ENCODE measurements at regions not wholly inside any gene's neighbourhood (a gene's known extent, or its start where the extent isn't known, plus 50 kb on each side); places are given as distances from the start of the nearest gene placed in this dataset.

DNA sequence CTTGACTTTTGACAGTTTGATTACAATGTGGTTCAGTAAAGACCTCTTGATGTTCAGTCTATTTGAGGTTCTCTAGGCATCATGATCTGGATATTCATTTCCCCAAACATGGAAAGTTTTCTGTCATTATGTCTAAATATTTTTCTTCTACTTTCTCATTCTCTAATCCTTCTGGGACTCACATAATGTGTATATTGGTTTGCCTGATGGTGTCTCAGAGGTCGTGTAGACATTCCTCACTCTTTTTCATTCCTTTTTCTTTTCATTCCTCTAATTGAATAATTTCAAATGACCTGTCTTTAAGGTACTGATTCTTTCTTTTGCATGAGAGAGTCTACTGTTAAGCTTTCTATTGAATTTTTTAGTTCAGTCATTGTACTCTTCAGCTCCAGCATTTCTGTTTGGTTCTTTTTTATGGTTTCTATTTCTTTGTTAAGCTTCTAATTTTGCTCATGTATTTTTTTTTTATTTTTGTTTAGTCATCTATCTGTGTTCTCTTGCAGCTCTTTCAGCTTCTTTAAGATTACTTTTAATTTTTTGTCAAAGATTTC, 158.4 kb downstream of the GDAP2 start:
- WGBS, 2 experiments (ENCODE audit: insufficient coverage in 1 of 2, insufficient read length in 1 of 2), result 50 to 100% methylated on average over 1 of the region's 1 CpG
- TF ChIP-seq, protein P1, sequence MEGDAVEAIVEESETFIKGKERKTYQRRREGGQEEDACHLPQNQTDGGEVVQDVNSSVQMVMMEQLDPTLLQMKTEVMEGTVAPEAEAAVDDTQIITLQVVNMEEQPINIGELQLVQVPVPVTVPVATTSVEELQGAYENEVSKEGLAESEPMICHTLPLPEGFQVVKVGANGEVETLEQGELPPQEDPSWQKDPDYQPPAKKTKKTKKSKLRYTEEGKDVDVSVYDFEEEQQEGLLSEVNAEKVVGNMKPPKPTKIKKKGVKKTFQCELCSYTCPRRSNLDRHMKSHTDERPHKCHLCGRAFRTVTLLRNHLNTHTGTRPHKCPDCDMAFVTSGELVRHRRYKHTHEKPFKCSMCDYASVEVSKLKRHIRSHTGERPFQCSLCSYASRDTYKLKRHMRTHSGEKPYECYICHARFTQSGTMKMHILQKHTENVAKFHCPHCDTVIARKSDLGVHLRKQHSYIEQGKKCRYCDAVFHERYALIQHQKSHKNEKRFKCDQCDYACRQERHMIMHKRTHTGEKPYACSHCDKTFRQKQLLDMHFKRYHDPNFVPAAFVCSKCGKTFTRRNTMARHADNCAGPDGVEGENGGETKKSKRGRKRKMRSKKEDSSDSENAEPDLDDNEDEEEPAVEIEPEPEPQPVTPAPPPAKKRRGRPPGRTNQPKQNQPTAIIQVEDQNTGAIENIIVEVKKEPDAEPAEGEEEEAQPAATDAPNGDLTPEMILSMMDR (conservative IDR thresholded peaks at IDR 0.05), result no peak
- no peaks in the 10 kb centered on the region for H3K4me1 Mint-ChIP-seq
- Histone ChIP-seq H3K4me1 (ENCODE audit: control insufficient read depth, insufficient read depth, low read length) (no peaks in the 10 kb centered on the region), H3K27me3 (ENCODE audit: control insufficient read depth, insufficient read depth, low read length, poor library complexity, severe bottlenecking) (no peaks in the 10 kb centered on the region), H3K9ac (ENCODE audit: extremely low read depth, low read length, poor library complexity, severe bottlenecking) (no peak overlapping the region), H3K4me3 (ENCODE audit: low read length) (no peak overlapping the region), H3K27ac (ENCODE audit: low read depth, low read length) (no peak overlapping the region), H3K36me3 (ENCODE audit: control insufficient read depth, insufficient read depth, low read length) (no peaks in the 10 kb centered on the region), H3K9me3 (ENCODE audit: control insufficient read depth, low read length) (peaks cover 28% of the 10 kb centered on the region)
- no peak overlapping the region for H3K27ac Mint-ChIP-seq
- no peak for DNase-seq
- peaks cover 38% of the 10 kb centered on the region for H3K9me3 Mint-ChIP-seq
- H3K36me3 Mint-ChIP-seq (ENCODE audit: low read depth), result no peaks in the 10 kb centered on the region
- peaks cover 15% of the 10 kb centered on the region for H3K27me3 Mint-ChIP-seq (ENCODE audit: insufficient read depth)
- H3K4me3 Mint-ChIP-seq, result no peak overlapping the region

DNA sequence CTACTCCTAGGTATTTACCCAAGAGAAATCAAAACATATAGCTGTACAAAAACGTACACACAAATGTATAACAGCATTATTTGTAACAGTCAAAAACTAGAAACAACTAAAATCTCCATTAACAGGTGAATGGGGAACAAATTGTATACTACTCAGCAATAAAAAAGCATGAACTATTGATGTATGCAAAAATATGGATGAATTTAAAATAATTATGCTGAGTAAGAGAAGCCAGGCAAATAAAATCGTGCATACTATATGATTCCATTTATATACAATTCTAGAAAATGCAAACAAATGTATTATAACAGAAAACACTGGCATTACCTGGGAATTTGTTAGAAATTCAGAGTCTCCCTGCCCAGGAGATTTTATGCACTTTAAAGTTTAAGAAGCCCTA, 150.1 kb downstream of the GDAP2 start:
- TF ChIP-seq, protein P1 (conservative IDR thresholded peaks at IDR 0.05), result no peak
- H3K27ac Mint-ChIP-seq, result no peak overlapping the region
- Histone ChIP-seq H3K36me3 (ENCODE audit: control insufficient read depth, insufficient read depth, low read length) (no peaks in the 10 kb centered on the region), H3K4me3 (ENCODE audit: low read length) (no peak overlapping the region), H3K9ac (ENCODE audit: extremely low read depth, low read length, poor library complexity, severe bottlenecking) (no peak overlapping the region), H3K27ac (ENCODE audit: low read depth, low read length) (no peak overlapping the region), H3K27me3 (ENCODE audit: control insufficient read depth, insufficient read depth, low read length, poor library complexity, severe bottlenecking) (no peaks in the 10 kb centered on the region), H3K4me1 (ENCODE audit: control insufficient read depth, insufficient read depth, low read length) (peaks cover 2% of the 10 kb centered on the region), H3K9me3 (ENCODE audit: control insufficient read depth, low read length) (no peaks in the 10 kb centered on the region)
- H3K4me1 Mint-ChIP-seq, result peaks cover 29% of the 10 kb centered on the region
- peaks cover 1% of the 10 kb centered on the region for H3K27me3 Mint-ChIP-seq (ENCODE audit: insufficient read depth)
- H3K9me3 Mint-ChIP-seq, result no peaks in the 10 kb centered on the region
- H3K36me3 Mint-ChIP-seq (ENCODE audit: low read depth), result no peaks in the 10 kb centered on the region
- no peak for DNase-seq
- no peak overlapping the region for H3K4me3 Mint-ChIP-seq
- 86% methylated on average over 2 of the region's 2 CpGs; no CpG with 5 or more reads in 1 of the 2 experiments for WGBS, 2 experiments (ENCODE audit: insufficient coverage in 1 of 2, insufficient read length in 1 of 2)

DNA sequence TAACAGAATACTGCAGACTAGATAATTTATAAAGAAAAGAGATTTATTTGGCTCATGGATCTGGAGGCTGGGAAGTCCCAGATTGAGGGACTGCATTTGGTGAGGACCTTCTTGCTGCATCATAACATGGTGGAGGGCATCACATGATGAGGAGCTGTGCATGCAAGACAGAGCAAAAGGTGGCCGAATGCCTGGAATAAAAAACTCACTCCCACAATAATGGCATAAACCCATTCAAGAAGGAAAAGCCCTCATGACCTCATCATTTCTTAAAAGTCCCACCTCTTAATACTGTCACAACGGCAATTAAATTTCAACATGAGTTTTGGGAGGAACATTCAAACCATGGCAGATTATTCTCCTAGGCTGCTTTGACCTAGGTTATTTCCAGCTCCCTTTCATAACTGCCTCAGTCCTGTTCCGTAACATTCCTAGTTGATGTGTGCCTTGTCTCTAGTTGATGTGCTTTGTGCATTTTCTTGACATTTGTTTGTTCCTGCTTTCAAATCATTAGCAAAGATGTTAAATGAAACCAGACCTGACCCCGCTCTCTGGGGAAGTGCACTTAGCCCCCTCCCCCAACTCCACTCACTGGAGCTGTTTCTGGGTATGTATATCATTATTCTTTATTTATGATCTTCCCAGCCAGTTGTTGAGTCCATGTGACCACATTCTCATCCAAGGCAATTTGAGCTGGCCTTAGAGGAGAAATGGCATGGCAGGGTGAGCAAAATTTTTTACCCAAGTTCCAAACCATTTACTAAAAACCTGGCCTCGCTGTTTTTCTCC, 148.5 kb downstream of the GDAP2 start:
- TF ChIP-seq, protein P1 (conservative IDR thresholded peaks at IDR 0.05), result no peak
- Mint-ChIP-seq H3K4me1 (peaks cover 29% of the 10 kb centered on the region), H3K36me3 (ENCODE audit: low read depth) (no peaks in the 10 kb centered on the region), H3K4me3 (no peak overlapping the region), H3K9me3 (no peaks in the 10 kb centered on the region), H3K27ac (no peak overlapping the region), H3K27me3 (ENCODE audit: insufficient read depth) (peaks cover 1% of the 10 kb centered on the region)
- Histone ChIP-seq H3K4me3 (ENCODE audit: low read length) (no peak overlapping the region), H3K9me3 (ENCODE audit: control insufficient read depth, low read length) (no peaks in the 10 kb centered on the region), H3K27ac (ENCODE audit: low read depth, low read length) (no peak overlapping the region), H3K36me3 (ENCODE audit: control insufficient read depth, insufficient read depth, low read length) (no peaks in the 10 kb centered on the region), H3K27me3 (ENCODE audit: control insufficient read depth, insufficient read depth, low read length, poor library complexity, severe bottlenecking) (no peaks in the 10 kb centered on the region), H3K9ac (ENCODE audit: extremely low read depth, low read length, poor library complexity, severe bottlenecking) (no peak overlapping the region), H3K4me1 (ENCODE audit: control insufficient read depth, insufficient read depth, low read length) (peaks cover 2% of the 10 kb centered on the region)
- 93 to 100% methylated on average over 2 to 4 of the region's 5 CpGs for WGBS, 2 experiments (ENCODE audit: insufficient coverage in 1 of 2, insufficient read length in 1 of 2)
- no peak for DNase-seq
